Caco-2 (cell line): ENCODE measurements at regions not wholly inside any gene's neighbourhood (a gene's known extent, or its start where the extent isn't known, plus 50 kb on each side); places are given as distances from the start of the nearest gene placed in this dataset.

ENCODE experiments used
- BruUV-seq: library from RNA; stranded (reverse); fragments of 400-500 nt; replicated peaks from 2 replicates; lab custom pipeline; 2021; lab: Mats Ljungman, UMichigan
- CTCF ChIA-PET: fragments of 300-600 bp; sonication (Branson Sonifier 250); formaldehyde crosslinking; loops from one replicate; lab custom pipeline; 2022; ENCODE audit warnings: antibody characterized with exemption; lab: Charles Lee
- POLR2A ChIA-PET: fragments of 300-600 bp; sonication (Branson Sonifier 250); formaldehyde crosslinking; loops from one replicate; lab custom pipeline; 2022; ENCODE audit warnings: antibody characterized with exemption; lab: Charles Lee
- DNase-seq, 2 experiments: peaks; one replicate each; pipeline versions ENCODE4 v3.0.0 to v3.0.0-alpha.2; 2020 to 2022
- H3K27me3 ChIP-seq: replicated peaks from 2 replicates; pipeline ENCODE4 v1.6.0; 2011; ENCODE audit warnings: low read length; ENCODE audit not compliant: control insufficient read depth, insufficient read depth
- H3K36me3 ChIP-seq: 2 replicates; pipeline ENCODE4 v1.5.1; 2011; ENCODE audit warnings: low read length; ENCODE audit not compliant: control insufficient read depth, insufficient read depth
- H3K4me1 ChIP-seq: fragments of 250-450 bp; sonication (Bioruptor Pico); 2 replicates; pipeline ENCODE4 v1.5.1; 2020; ENCODE audit warnings: mild to moderate bottlenecking
- H3K4me3 ChIP-seq: 2 replicates; pipeline ENCODE4 v1.5.1; 2011; ENCODE audit warnings: low read depth, mild to moderate bottlenecking, control low read depth, low read length
- H3K9me3 ChIP-seq: fragments of 250-450 bp; sonication (Bioruptor Pico); 2 replicates; pipeline ENCODE4 v1.5.1; 2020; ENCODE audit warnings: mild to moderate bottlenecking, moderate library complexity
- H3K27ac Mint-ChIP-seq: one replicate; pipeline ENCODE4 v1.8.0; 2022; ENCODE audit warnings: mixed read lengths; ENCODE audit not compliant: unreplicated experiment
- H3K27me3 Mint-ChIP-seq: one replicate; pipeline ENCODE4 v1.8.0; 2022; ENCODE audit warnings: mixed read lengths; ENCODE audit not compliant: insufficient read depth, unreplicated experiment
- H3K36me3 Mint-ChIP-seq: one replicate; pipeline ENCODE4 v1.8.0; 2022; ENCODE audit warnings: mild to moderate bottlenecking, mixed read lengths; ENCODE audit not compliant: insufficient read depth, unreplicated experiment
- H3K4me1 Mint-ChIP-seq: one replicate; pipeline ENCODE4 v1.8.0; 2022; ENCODE audit warnings: low read depth, mixed read lengths; ENCODE audit not compliant: unreplicated experiment
- H3K4me3 Mint-ChIP-seq: one replicate; pipeline ENCODE4 v1.8.0; 2022; ENCODE audit warnings: mild to moderate bottlenecking, moderate library complexity, mixed read lengths; ENCODE audit not compliant: unreplicated experiment
- H3K9me3 Mint-ChIP-seq: one replicate; pipeline ENCODE4 v1.8.0; 2022; ENCODE audit warnings: mixed read lengths; ENCODE audit not compliant: unreplicated experiment
- CTCF ChIP-seq, 2 experiments: fragments of 200-600 bp in 1 of 2; IDR thresholded peaks; 1 replicate in 1 of 2; 2 replicates in 1 of 2; pipeline versions ENCODE4 v1.5.1 to v1.8.0; 2011 to 2022; ENCODE audit warnings: antibody characterized with exemption in 1 of 2, control low read depth in 1 of 2, inconsistent platforms in 1 of 2, low read depth in 1 of 2, low read length in 1 of 2, mild to moderate bottlenecking in 1 of 2, moderate library complexity in 1 of 2; ENCODE audit not compliant: insufficient read depth in 1 of 2, severe bottlenecking in 1 of 2, unreplicated experiment in 1 of 2
- intact Hi-C: fragments of 100-400 bp; cut with micrococcal nuclease; formaldehyde crosslinking; loops from one replicate; pipeline ENCODE4 v1.10.0; 2022; ENCODE audit not compliant: unreplicated experiment

- BruUV-seq = no TSS peak
Measured at GRCh38 chr5:34589832-34590231, 66.3 kb upstream of the RAI14 start.

GRCh38 chr5:34591723-34592122 lies 64.4 kb upstream of the RAI14 start:
- BruUV-seq = no TSS peak
- H3K9me3 Mint-ChIP-seq = no peaks in the 10 kb centered on the region
- H3K4me1 Mint-ChIP-seq = peaks cover 7% of the 10 kb centered on the region
- H3K4me1 ChIP-seq = peaks cover 10% of the 10 kb centered on the region
- CTCF ChIA-PET = no interaction called here
- no peaks in the 10 kb centered on the region for H3K36me3 Mint-ChIP-seq
- no peaks in the 10 kb centered on the region for H3K27me3 ChIP-seq
- no peak for TF ChIP-seq CTCF (IDR thresholded peaks at IDR 0.05; ENCODE audit: insufficient read depth in 1 of 2, low read depth in 1 of 2, low read length in 1 of 2, severe bottlenecking in 1 of 2, unreplicated experiment in 1 of 2)
- H3K27me3 Mint-ChIP-seq = no peaks in the 10 kb centered on the region
- no peaks in the 10 kb centered on the region for H3K36me3 ChIP-seq
- POLR2A ChIA-PET = no interaction called here
- no peak overlapping the region for H3K4me3 ChIP-seq
- H3K9me3 ChIP-seq = no peaks in the 10 kb centered on the region
- no peak overlapping the region for H3K4me3 Mint-ChIP-seq
- DNase-seq = no peak
- H3K27ac Mint-ChIP-seq = no peak overlapping the region
- intact Hi-C loops = no loop called here

More at GRCh38 chr5:34589832-34590231, 66.3 kb upstream of the RAI14 start:
- Mint-ChIP-seq H3K27ac (no peak overlapping the region), H3K4me3 (no peak overlapping the region), H3K4me1 (peaks cover 23% of the 10 kb centered on the region), H3K9me3 (no peaks in the 10 kb centered on the region), H3K27me3 (no peaks in the 10 kb centered on the region), H3K36me3 (no peaks in the 10 kb centered on the region)
- intact Hi-C loops = no loop called here
- Histone ChIP-seq H3K4me3 (no peak overlapping the region), H3K27me3 (no peaks in the 10 kb centered on the region), H3K9me3 (no peaks in the 10 kb centered on the region), H3K36me3 (no peaks in the 10 kb centered on the region), H3K4me1 (peaks cover 19% of the 10 kb centered on the region)
- POLR2A ChIA-PET = no interaction called here
- no peak for TF ChIP-seq CTCF (IDR thresholded peaks at IDR 0.05; ENCODE audit: insufficient read depth in 1 of 2, low read depth in 1 of 2, low read length in 1 of 2, severe bottlenecking in 1 of 2, unreplicated experiment in 1 of 2)
- DNase-seq = no peak
- CTCF ChIA-PET = no interaction called here

GRCh38 chr5:34597034-34598027 lies 58.8 kb upstream of the RAI14 start:
- Histone ChIP-seq H3K9me3 (no peaks in the 10 kb centered on the region), H3K4me3 (no peak overlapping the region), H3K4me1 (no peaks in the 10 kb centered on the region), H3K36me3 (no peaks in the 10 kb centered on the region), H3K27me3 (no peaks in the 10 kb centered on the region)
- DNase-seq = no peak
- Mint-ChIP-seq H3K4me1 (peaks cover 6% of the 10 kb centered on the region), H3K27ac (no peak overlapping the region), H3K36me3 (no peaks in the 10 kb centered on the region), H3K4me3 (no peak overlapping the region), H3K27me3 (no peaks in the 10 kb centered on the region), H3K9me3 (no peaks in the 10 kb centered on the region)
- intact Hi-C loops = no loop called here
- no TSS peak for BruUV-seq
- TF ChIP-seq CTCF (IDR thresholded peaks at IDR 0.05; ENCODE audit: insufficient read depth in 1 of 2, low read depth in 1 of 2, low read length in 1 of 2, severe bottlenecking in 1 of 2, unreplicated experiment in 1 of 2) = no peak
- CTCF ChIA-PET = no interaction called here
- POLR2A ChIA-PET = no interaction called here
